ENCODE measurements at regions not wholly inside any gene's neighbourhood (a gene's known extent, or its start where the extent isn't known, plus 50 kb on each side); places are given as distances from the start of the nearest gene placed in this dataset.

DNA sequence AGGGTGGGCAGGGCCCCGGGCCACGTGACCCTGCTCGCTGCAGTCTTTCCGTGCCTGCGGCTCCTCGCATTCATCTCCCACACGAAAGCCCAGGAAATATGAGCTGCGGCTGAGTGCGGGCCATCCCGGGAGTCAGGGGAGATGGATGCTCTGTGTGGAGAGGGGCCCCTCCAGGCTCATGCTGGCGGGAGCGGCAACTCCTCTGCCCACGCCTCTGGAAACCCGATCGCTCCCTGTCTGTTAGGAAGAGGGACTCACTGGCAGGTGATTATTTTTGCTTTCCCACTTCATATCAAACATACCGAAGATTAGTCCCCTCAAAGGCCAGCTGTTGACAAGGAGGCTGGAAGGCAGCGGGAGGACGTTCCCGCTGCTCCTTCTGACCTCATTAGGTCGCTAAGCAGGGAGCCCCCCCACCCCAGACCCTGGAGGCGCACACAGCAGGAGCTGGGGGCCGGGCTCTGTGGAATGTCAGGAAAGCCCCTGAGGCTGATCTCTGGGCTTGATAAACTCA lies 228.5 kb downstream of the FOXL1 start:
- DNase-seq: peak; percentile 82

DNA sequence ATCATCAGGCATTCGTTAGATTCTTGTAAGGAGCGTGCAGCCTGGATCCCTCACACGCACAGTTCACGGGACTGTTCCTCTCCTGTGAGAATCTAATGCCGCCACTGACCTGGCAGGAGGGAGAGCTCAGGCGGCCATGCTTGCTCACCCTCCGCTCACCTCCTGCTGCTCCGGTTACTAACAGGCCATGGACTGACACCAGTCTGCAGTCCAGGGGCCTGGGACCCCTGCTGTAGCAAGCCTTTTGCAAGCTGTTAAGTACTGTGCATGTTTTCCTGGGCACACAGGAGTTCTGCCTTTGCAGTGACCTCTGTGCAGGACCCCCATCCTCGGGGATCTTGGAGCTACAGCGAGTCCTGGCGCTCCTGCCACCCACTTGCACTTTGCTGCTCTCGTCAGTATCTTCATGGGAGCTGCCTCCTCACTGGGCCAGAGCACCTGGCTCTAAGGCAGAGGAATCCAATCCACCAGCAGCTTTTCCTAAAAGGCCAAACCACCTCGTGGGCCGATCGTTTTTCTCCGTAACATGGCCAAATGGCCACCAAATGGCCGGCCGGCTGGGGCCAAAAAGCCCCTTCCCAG lies 230.6 kb downstream of the FOXL1 start:
- no peak for DNase-seq

DNA sequence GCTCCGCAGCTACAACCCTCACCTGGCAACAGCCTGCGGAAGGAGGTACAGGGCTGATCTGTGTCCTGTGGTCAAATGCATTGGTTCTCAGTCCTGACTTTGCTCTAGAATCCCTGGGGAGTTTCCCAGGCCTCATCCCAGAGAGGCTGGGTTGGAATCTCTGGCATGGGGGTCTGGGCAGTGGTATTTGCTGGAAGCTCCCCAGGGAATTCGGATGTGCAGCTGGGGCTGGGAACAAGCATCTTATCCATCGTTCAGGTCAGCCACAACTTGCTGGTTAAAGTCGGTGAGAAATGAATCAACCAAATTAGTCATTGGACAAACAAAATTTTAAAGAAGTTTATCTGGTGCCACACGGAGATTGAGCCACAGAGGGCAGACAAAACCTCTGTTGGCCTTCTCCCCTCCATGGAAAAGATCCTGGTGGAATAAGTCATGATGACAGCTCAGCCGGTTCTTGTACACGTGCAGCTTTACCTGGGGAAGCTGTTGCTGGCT lies 231.2 kb downstream of the FOXL1 start:
- DNase-seq: no peak

DNA sequence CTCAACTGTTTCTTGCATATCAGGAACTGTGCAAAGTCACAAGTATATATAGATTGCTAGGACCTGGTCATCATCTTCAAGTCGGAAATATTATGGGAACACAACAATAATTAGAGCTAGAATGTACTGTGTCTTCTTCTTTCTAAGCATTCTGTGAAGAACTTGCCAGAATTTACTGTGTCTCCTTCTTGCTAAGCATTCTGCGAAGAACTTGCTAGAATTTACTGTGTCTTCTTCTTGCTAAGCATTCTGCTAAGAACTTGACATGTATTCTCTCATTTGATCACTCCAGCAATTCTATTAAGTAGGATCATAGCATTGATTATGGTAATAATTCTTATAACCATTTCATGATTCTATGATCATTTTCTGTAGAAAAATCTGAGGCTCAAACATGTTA lies 231.7 kb downstream of the FOXL1 start:
- no peak for DNase-seq

DNA sequence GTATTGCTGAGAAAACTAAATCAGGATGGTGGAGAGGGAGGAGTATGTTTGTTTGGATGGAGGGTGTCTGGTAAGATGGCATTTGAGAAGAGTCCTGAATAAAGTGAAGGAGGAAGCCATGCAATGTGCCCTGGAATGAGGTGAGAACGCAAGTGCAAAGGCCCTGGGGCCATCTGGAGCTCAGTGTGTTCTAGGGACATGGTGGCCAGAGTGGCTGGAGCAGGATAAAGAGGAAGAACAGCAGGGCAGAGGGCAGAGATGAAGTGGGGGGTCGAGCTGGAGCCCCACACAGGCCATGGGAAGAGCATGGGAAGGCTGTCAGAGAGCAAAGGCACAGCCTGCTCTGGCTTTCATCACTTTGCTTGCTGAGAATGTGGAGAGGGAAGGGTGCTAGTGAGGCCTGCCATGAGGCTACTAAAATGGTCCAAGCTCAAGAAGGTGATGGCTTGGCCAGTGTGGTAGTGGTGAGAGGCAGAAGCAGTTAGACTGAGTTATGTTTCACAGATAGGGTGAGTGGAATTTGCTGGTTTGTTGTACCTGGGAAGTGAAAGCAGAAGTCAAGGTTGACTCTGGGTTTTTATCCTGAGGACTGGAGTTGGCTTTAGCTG lies 234.1 kb downstream of the FOXL1 start:
- DNase-seq: no peak

DNA sequence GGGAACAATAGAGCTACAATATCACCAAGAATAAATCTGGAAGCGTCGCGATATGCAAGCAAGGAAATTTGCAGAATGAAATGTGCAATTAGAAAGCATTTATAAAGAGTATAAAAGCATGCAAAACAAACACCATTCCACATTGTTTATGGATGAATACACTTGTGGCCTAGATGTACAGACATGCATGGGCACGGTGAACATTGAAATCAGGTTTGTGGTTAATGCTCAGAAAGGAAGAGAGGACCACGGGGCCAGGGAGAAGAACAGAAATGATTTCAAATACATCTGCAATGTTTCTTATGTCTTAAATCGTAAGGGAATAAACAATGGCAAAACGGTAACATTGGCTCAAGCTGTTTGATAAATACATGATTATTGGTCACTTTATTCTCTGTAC lies 235.9 kb downstream of the FOXL1 start:
- no peak for DNase-seq

DNA sequence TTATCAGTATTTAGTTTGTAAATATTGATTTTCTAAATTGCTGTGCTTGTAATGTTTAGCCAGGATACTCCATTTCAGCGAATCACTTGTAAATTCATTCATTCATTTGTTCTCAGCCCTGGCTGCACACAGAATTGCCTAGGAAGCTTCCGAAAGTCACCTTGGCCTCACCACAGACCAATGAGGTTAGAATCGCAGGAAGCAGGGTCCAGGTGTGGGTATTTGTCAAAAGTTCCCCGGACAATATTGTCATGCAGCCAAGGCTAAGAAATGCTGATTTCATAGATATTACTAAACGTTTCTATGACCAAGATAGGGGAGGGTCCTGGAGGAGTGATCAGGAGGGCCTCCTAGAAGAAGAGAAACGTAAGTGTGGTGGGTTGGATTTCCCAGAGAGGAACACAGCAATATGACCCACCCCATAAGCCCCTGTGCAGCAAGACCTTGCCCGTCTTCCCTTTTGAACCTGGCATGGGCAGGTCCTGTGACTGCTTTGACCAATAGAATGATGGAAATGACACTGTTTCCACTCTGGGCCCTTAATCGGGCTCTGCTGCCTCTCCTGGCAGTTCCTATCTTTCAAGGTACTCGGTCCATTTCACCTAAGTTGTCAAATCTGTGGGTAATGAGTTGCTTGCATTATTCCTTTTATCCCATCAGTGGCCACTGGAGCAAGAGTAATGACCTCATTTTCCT lies 238.7 kb downstream of the FOXL1 start:
- DNase-seq: no peak

DNA sequence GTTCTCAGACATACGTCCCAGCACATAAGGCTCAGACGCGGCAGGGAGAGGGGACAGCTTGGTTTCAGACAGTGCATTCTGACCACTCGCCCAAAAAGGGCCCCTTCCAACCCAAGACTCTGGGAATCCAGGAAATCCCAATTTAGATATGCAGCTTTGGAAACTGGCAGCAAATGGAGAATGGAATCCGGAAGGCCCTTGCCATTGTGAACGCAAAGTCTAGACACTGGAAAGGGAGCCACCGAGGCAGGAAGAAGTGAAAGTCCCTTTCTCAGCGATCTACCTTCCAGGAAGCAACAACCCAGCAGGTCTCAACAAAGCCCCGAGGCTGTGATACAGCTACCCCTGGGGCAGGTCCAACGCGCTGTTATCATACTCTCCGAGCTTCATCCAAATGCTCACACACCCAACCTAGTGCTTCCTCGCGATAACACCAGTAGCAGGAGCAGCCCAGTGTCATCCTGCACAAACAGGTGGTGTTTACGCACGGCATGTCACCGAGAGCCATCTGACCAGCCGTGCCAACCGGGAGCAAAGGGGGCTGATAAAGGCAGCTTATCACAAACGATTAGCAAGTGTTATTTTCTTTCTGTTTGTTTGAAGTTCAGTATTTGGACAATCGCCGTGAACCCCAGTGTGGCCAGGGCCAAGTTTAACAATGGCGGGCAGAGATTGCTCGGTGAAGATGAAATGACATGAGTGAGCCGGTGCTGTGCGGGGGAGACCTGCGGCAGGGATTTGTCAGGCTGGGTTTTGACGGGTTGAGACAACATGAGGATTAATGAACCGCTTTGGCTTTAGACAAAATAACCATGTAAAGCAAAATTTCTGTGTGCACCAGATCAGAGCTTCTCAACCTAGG lies 240.6 kb downstream of the FOXL1 start:
- DNase-seq: no peak

DNA sequence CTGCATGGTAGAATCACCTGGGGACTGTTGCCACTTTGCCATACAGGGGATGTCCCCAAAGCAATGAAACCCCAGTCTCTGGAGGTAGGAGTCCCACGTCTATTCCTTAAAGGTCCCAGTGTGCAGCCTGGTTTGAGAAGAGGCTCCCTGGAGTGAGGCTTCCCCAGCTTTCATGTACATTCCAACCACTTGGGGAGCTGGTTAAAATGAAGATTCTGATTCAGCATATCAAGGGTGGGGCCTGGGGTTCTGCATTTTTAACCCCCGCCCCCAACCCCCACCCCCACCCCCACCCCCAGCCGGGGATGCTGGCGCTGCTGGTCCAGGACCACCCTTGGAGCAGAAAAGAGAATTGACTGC lies 241.2 kb downstream of the FOXL1 start:
- DNase-seq: no peak

DNA sequence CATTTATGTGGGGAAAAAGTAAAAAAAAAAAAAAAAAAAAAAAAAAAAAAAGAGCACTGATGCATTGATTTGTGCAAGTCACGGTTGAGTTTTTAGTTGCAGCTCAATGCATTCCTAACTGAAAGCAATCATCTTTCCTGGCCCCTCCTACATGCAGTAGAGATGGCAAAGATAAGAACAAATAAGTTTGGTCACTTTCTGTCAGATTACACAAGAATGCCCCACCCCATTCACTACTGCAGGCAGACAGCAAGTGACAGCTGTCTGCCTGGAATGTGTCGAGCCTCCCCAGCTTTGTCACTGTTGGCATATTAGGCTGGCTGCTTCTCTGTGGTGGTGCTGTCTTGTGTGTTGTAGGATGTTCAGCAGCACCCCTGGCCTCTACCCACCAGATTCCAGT lies 243.5 kb downstream of the FOXL1 start:
- DNase-seq: no peak

DNA sequence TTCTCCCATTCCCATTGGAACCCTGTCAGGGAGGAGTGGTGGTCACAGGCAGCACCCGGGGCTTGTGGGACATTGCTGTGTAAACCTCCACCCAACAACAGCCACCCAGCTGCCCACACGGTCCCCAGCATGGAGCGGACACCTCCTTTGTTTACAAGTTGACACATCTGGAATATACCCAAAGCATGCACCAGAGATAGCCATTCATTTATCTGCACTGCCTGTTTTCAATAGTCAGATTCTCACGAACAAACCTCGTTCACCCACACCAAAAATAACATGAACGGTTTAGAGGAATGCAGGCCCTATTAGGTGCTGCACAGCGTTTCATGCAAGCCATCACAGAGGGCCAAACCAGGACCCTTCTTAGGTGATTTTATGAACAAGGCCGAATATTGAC lies 244.8 kb downstream of the FOXL1 start:
- no peak for DNase-seq

DNA sequence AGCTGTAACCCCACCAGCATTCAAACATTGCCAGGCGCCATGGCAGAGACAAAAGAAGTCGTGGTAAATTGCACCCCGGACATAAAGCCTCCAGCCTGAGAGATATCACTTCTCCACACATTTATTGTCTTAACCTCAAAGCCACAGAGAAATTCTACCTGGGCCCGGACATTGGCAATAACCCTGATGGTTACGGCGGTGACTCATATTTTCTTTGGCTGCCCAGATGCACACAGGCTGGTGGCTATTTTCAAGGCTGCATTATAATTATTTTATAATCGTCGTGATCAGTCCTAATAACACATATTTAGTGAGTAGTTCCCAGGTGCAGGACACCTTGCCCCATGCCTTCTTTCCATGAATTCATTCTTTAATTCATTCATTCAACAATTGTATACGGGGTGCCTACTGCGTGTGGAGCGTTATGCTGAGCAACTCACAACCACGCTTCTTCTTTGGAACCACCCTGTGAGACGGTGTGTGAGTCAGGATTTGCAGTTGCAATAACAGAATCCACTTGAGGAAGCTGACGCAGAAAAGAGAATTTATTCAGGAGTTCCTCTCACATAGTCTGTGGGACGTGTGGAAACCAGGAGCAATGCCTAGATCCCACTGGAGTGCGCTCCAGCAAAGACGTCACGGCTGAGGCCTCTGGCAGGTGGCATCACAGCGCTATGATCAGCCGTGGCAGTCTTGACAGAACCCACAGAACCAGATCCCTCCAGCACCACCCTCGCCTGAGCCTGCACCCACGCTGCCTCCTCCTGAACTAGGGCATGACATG lies 245.7 kb downstream of the FOXL1 start:
- no peak for DNase-seq

DNA sequence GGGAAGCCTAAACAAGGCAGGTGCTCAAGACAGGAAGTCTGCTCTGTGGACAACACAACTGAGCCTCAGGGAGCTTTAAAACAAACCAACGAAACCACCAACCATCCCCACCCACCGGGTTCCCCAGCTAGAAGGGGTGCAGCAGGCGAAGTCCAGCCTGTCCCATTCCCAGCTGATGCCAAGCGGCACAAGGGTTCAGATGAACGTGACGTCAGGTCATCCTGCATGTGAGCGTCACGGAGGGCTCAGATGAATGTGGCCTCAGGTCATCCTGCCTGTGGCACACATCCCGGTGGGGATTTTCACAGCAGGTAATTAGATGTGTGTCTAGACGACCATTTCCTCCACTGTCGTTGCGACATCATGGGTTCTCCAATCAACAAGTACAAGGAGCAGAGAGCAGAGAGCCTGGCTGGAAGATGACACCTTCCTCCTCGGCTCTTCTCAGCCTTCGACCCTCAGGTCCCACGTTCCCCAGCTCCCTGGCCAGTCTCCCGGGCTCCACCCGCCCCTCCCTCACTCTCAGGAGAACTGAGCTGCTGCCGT lies 246.5 kb downstream of the FOXL1 start:
- DNase-seq: no peak

DNA sequence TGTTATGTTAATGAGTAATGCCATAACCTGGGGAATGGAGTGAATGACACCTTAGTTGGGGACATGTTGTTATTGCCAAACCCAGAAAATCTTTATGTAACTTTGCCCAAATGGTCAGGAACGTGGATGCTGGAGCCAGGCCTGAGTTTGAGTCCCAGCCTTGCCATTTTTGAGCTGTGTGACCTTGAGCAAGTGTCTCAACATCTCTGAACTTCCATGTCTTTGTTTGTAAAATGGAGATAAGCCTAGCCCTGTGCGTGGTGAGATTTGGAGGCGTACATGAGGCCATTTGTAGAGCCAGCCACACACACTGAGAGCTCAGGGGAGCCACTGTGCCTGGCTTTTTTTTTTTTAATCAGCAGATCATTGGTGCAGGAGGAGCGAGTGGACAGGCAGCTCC lies 247.3 kb downstream of the FOXL1 start:
- DNase-seq: no peak

DNA sequence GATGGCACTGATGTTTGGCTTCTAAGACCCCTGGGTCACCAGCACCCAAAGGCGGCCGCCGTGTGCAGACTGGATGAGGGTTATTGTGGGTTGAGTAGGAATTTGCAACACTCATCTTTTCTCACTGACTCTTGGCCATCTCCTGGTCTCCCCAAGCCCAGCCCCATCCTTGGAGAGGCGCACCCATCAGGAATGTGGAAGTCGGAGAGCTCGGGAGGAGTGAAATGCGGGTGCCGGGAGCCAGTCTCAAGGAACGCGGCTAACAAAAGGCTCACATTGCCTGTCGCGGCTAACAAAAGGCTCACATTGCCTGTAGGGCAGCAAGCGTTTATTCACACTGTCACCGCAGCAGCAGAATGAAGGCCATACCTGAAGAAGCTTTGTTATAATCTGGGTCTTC lies 248.6 kb downstream of the FOXL1 start:
- DNase-seq: no peak

DNA sequence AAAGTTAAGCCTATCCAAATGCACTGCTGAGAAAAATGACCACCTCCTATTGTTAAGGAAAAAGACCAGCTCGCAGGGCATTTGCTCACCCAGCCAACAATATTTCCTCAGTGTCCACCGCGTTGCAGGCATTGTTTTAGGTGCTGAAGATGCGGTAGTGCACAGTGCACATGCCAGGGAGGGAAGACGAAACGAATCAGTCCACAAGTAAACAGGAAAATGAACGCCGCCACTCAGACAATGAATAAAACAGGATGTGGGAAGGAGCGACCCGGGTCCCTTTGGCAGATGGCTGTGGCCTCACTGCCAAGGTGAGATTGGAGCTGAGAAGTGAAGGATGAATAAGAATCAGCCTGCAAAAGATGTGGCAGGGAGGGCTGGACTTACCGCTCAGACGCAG lies 249.2 kb downstream of the FOXL1 start:
- no peak for DNase-seq

DNA sequence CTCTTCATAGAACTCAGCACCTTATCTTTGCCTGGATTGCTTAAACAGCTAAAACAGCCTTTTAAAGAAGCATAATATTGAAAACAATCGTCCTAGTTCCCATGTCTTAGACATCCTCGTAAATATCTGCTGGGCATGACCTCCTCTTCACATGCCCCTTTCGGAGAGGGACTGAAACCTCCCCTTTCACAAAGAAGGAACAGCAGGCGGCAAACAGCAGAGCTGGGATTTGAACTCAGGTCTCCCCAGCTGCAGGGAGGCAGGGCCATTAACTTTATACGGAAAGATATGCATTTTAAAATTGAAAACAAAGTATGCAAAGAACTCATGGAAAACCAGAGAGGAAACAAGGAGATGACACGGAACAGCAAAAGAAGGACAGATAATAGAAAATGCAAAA lies 249.9 kb downstream of the FOXL1 start:
- DNase-seq: no peak

DNA sequence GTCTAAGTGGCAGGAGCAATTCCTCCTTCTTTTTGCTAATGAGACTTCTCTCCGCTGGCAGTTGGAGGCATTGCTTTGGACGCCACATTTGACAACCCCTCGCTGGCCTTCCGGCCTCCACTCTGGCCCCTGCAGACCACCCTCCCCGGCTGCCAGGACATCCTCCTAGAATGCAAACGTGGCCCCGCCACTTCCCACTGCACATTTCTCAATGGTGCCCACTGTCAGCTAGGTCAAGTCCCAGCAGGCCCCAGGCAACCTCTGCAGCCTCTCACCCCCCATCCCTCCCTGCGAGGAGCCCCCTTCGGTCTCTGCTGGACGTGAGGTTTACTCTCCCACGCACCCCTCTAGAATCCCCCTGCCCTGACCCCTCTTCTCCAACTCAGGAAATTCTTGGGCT lies 250.3 kb downstream of the FOXL1 start:
- no peak for DNase-seq

DNA sequence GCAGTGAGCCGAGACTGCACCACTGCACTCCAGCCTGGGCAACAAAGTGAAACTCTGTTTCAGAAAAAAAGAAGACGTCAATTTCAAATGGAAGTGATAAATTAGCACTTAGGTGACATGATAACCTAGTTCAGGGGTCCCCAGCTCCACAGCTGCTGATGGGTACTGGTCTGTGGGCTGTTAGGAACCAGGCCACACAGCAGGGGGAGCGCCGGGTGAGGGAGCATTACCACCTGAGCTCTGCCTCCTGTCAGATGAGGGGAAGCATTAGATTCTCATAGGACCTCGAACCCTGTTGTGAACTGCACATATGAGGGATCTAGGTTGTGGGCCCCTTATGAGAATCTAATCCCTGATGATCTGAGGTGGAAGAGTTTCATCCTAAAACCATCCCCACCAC lies 253.0 kb downstream of the FOXL1 start:
- no peak for DNase-seq

DNA sequence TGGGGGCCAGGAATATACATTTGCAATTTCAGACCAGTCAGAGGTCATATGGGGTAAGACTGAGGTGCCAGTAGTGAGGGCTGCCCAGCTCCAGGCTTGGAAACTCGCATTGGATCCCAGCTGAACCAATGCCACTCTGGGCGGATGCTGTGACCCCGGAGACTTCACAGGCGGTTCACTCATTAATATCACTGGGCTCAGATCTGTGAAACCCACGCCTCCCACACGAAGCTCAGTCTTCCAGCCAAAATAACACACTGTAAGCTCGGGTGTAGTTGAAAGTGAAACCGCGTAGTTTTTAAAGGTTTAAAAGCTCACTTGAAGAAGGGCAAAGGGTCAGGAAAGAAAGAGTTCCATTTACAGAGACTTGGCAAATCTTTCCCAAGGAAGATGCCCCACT lies 254.8 kb downstream of the FOXL1 start:
- no peak for DNase-seq

DNA sequence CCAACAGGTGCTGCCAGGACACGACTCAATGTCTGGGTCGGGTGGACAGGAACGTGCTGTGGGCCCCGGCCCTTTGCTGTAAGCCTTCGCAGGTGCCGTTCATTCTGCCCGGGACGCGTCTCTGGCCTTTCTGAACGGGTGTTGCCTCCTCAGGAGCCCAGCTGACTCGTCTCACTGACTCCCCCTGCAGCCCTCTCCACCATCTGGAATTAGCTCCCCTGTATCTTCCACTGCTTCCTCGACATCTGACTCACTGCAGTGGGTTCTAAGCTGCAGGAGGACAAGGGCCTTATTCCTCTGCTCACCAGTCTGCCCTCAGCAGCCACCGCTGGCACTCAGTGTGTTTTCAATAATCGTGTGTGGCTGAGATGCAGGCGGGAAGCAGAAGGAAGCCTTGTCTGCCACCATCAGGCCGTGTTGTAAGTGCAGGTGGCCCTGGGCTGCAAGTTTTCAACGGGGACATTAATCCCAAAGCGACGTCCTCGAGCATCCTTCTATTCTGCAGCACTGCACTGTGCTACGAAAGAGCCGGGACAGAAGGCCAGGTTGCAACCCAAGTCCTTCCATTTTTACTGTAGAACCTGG lies 256.2 kb downstream of the FOXL1 start:
- DNase-seq: no peak

All from left kidney (tissue), 1 donor.